ENCODE measurements at regions not wholly inside any gene's neighbourhood (a gene's known extent, or its start where the extent isn't known, plus 50 kb on each side); places are given as distances from the start of the nearest gene placed in this dataset.
"Not testable (repeated sequence)": the region's sequence is repeated elsewhere in the genome, so short reads cannot be mapped to it uniquely, and the experiment has no call there.

GRCh38 chr15:72857331-72858063 is 73.9 kb upstream of the ADPGK start:
- Mint-ChIP-seq H3K9me3 (no peaks in the 10 kb centered on the region), H3K27me3 (ENCODE audit: low read depth) (peaks cover 4% of the 10 kb centered on the region), H3K36me3 (ENCODE audit: insufficient read depth) (no peaks in the 10 kb centered on the region), H3K4me1 (ENCODE audit: low read depth) (no peaks in the 10 kb centered on the region), H3K4me3 (no peak overlapping the region)
- ATAC-seq (no peak), DNase-seq (no peak)

GRCh38 chr15:72856549-72857040 is 73.0 kb upstream of the ADPGK start:
- DNase-seq = no peak
- Mint-ChIP-seq H3K4me1 (ENCODE audit: low read depth) (no peaks in the 10 kb centered on the region), H3K4me3 (no peak overlapping the region), H3K27me3 (ENCODE audit: low read depth) (peaks cover 6% of the 10 kb centered on the region), H3K36me3 (ENCODE audit: insufficient read depth) (no peaks in the 10 kb centered on the region), H3K9me3 (no peaks in the 10 kb centered on the region)
- ATAC-seq = no peak

- no peak for ATAC-seq
- peaks cover 6% of the 10 kb centered on the region for H3K27me3 Mint-ChIP-seq (ENCODE audit: low read depth)
- no peak for DNase-seq
- no peak overlapping the region for H3K4me3 Mint-ChIP-seq
- no peaks in the 10 kb centered on the region for H3K36me3 Mint-ChIP-seq (ENCODE audit: insufficient read depth)
- H3K4me1 Mint-ChIP-seq (ENCODE audit: low read depth) = no peaks in the 10 kb centered on the region
- H3K9me3 Mint-ChIP-seq = no peaks in the 10 kb centered on the region
These were observed 72.2 kb upstream of the ADPGK start for GRCh38 chr15:72855791-72856190.

GRCh38 chr15:72852273-72852672 is 68.7 kb upstream of the ADPGK start:
- H3K27me3 Mint-ChIP-seq (ENCODE audit: low read depth) = peaks cover 15% of the 10 kb centered on the region
- ATAC-seq (no peak), DNase-seq (no peak)
- H3K9me3 Mint-ChIP-seq = no peaks in the 10 kb centered on the region
- no peak overlapping the region for H3K4me3 Mint-ChIP-seq
- no peaks in the 10 kb centered on the region for H3K36me3 Mint-ChIP-seq (ENCODE audit: insufficient read depth)
- no peaks in the 10 kb centered on the region for H3K4me1 Mint-ChIP-seq (ENCODE audit: low read depth)

GRCh38 chr15:72851586-72851985 is 68.0 kb upstream of the ADPGK start:
- Mint-ChIP-seq H3K9me3 (no peaks in the 10 kb centered on the region), H3K36me3 (ENCODE audit: insufficient read depth) (no peaks in the 10 kb centered on the region), H3K4me3 (no peak overlapping the region), H3K4me1 (ENCODE audit: low read depth) (no peaks in the 10 kb centered on the region), H3K27me3 (ENCODE audit: low read depth) (peaks cover 15% of the 10 kb centered on the region)
- no peak for DNase-seq
- no peak for ATAC-seq

- Mint-ChIP-seq H3K4me1 (ENCODE audit: low read depth) (no peaks in the 10 kb centered on the region), H3K36me3 (ENCODE audit: insufficient read depth) (no peaks in the 10 kb centered on the region), H3K4me3 (no peak overlapping the region), H3K27me3 (ENCODE audit: low read depth) (peaks cover 15% of the 10 kb centered on the region), H3K9me3 (no peaks in the 10 kb centered on the region)
- ATAC-seq (no peak), DNase-seq (no peak)
These were observed 67.3 kb upstream of the ADPGK start for GRCh38 chr15:72850833-72851232.

- Mint-ChIP-seq H3K27me3 (ENCODE audit: low read depth) (peaks cover 22% of the 10 kb centered on the region), H3K4me1 (ENCODE audit: low read depth) (peaks cover 9% of the 10 kb centered on the region), H3K9me3 (peaks cover 5% of the 10 kb centered on the region), H3K36me3 (ENCODE audit: insufficient read depth) (no peaks in the 10 kb centered on the region), H3K4me3 (no peak overlapping the region)
- ATAC-seq = no peak
- no peak for DNase-seq
These were observed 64.2 kb upstream of the ADPGK start for GRCh38 chr15:72847806-72848205.

GRCh38 chr15:72847033-72847432 is 63.5 kb upstream of the ADPGK start:
- Mint-ChIP-seq H3K9me3 (peaks cover 5% of the 10 kb centered on the region), H3K4me1 (ENCODE audit: low read depth) (peaks cover 9% of the 10 kb centered on the region), H3K4me3 (no peak overlapping the region), H3K36me3 (ENCODE audit: insufficient read depth) (no peaks in the 10 kb centered on the region), H3K27me3 (ENCODE audit: low read depth) (peaks cover 21% of the 10 kb centered on the region)
- no peak for DNase-seq
- no peak for ATAC-seq

- Mint-ChIP-seq H3K36me3 (ENCODE audit: insufficient read depth) (no peaks in the 10 kb centered on the region), H3K4me1 (ENCODE audit: low read depth) (peaks cover 9% of the 10 kb centered on the region), H3K27me3 (ENCODE audit: low read depth) (peaks cover 21% of the 10 kb centered on the region), H3K9me3 (peaks cover 5% of the 10 kb centered on the region), H3K4me3 (no peak overlapping the region)
- DNase-seq (no peak), ATAC-seq (no peak)
These were observed 62.4 kb upstream of the ADPGK start for GRCh38 chr15:72845981-72846383.

- ATAC-seq (no peak), DNase-seq (no peak)
- Mint-ChIP-seq H3K9me3 (peaks cover 5% of the 10 kb centered on the region), H3K27me3 (ENCODE audit: low read depth) (peaks cover 19% of the 10 kb centered on the region), H3K36me3 (ENCODE audit: insufficient read depth) (no peaks in the 10 kb centered on the region), H3K4me1 (ENCODE audit: low read depth) (peaks cover 9% of the 10 kb centered on the region), H3K4me3 (no peak overlapping the region)
These were observed 60.5 kb upstream of the ADPGK start for GRCh38 chr15:72844067-72844466.

GRCh38 chr15:72843340-72843739 is 59.8 kb upstream of the ADPGK start:
- not testable (repeated sequence) for H3K4me3 Mint-ChIP-seq; ATAC-seq; DNase-seq; H3K9me3 Mint-ChIP-seq; H3K36me3 Mint-ChIP-seq (ENCODE audit: insufficient read depth); H3K4me1 Mint-ChIP-seq (ENCODE audit: low read depth)
- H3K27me3 Mint-ChIP-seq (ENCODE audit: low read depth) = peaks cover 17% of the 10 kb centered on the region

- no peak for ATAC-seq
- Mint-ChIP-seq H3K4me1 (ENCODE audit: low read depth) (peaks cover 9% of the 10 kb centered on the region), H3K4me3 (no peak overlapping the region), H3K27me3 (ENCODE audit: low read depth) (peaks cover 16% of the 10 kb centered on the region), H3K9me3 (peaks cover 5% of the 10 kb centered on the region), H3K36me3 (ENCODE audit: insufficient read depth) (no peaks in the 10 kb centered on the region)
- no peak for DNase-seq
These were observed 56.6 kb upstream of the ADPGK start for GRCh38 chr15:72840114-72840513.

GRCh38 chr15:72838311-72838731 is 54.8 kb upstream of the ADPGK start:
- no peaks in the 10 kb centered on the region for H3K9me3 Mint-ChIP-seq
- H3K4me3 Mint-ChIP-seq = no peak overlapping the region
- no peaks in the 10 kb centered on the region for H3K36me3 Mint-ChIP-seq (ENCODE audit: insufficient read depth)
- H3K4me1 Mint-ChIP-seq (ENCODE audit: low read depth) = no peaks in the 10 kb centered on the region
- DNase-seq = no peak
- ATAC-seq = no peak
- H3K27me3 Mint-ChIP-seq (ENCODE audit: low read depth) = peaks cover 11% of the 10 kb centered on the region

- H3K36me3 Mint-ChIP-seq (ENCODE audit: insufficient read depth) = no peaks in the 10 kb centered on the region
- peaks cover 10% of the 10 kb centered on the region for H3K27me3 Mint-ChIP-seq (ENCODE audit: low read depth)
These were observed 53.2 kb upstream of the ADPGK start for GRCh38 chr15:72836676-72837330.

GRCh38 chr15:72835294-72835890 is 51.8 kb upstream of the ADPGK start:
- DNase-seq (no peak), ATAC-seq (no peak)
- no peaks in the 10 kb centered on the region for H3K36me3 Mint-ChIP-seq (ENCODE audit: insufficient read depth)
- H3K4me1 Mint-ChIP-seq (ENCODE audit: low read depth) = no peaks in the 10 kb centered on the region
- no peaks in the 10 kb centered on the region for H3K9me3 Mint-ChIP-seq
- peaks cover 17% of the 10 kb centered on the region for H3K27me3 Mint-ChIP-seq (ENCODE audit: low read depth)
- H3K4me3 Mint-ChIP-seq = no peak overlapping the region

More at GRCh38 chr15:72836676-72837330, 53.2 kb upstream of the ADPGK start:
- no peaks in the 10 kb centered on the region for H3K9me3 Mint-ChIP-seq
- no peaks in the 10 kb centered on the region for H3K4me1 Mint-ChIP-seq (ENCODE audit: low read depth)
- DNase-seq (no peak), ATAC-seq (no peak)
- no peak overlapping the region for H3K4me3 Mint-ChIP-seq

Measured in activated T-cell treated with anti-CD3 and anti-CD28 coated beads, Interleukin-2, amount 50 U/mL, for 4 hours (primary cell).